IPS DF 6.9 (cell line): ENCODE measurements at regions not wholly inside any gene's neighbourhood (a gene's known extent, or its start where the extent isn't known, plus 50 kb on each side); places are given as distances from the start of the nearest gene placed in this dataset.
"Not testable (repeated sequence)": the region's sequence is repeated elsewhere in the genome, so short reads cannot be mapped to it uniquely, and the experiment has no call there.

Experiments
- DNase-seq: peaks from one replicate; pipeline ENCODE4 v3.0.0-alpha.2; 2013; ENCODE audit warnings: low read depth, low spot score
- H3K27ac ChIP-seq: one replicate; pipeline ENCODE4 v1.5.1; 2013; ENCODE audit warnings: low read length, control low read depth
- H3K27me3 ChIP-seq: 2 replicates; pipeline ENCODE4 v1.6.1; 2013; ENCODE audit warnings: mild to moderate bottlenecking, low read length; ENCODE audit not compliant: control insufficient read depth, insufficient read depth
- H3K36me3 ChIP-seq: 2 replicates; pipeline ENCODE4 v1.6.1; 2013; ENCODE audit warnings: low read length; ENCODE audit not compliant: control insufficient read depth, insufficient read depth
- H3K4me1 ChIP-seq: 2 replicates; pipeline ENCODE4 v1.6.1; 2013; ENCODE audit warnings: low read length; ENCODE audit not compliant: control insufficient read depth, insufficient read depth
- H3K4me3 ChIP-seq: 2 replicates; pipeline ENCODE4 v1.5.1; 2013; ENCODE audit warnings: mild to moderate bottlenecking, low read length
- H3K9me3 ChIP-seq: 2 replicates; pipeline ENCODE4 v1.6.1; 2013; ENCODE audit warnings: low read length, inconsistent platforms; ENCODE audit not compliant: control insufficient read depth, insufficient read depth
- WGBS: extraction: QIAGEN DNeasy Blood & Tissue Kit; methylation state at CpG from one replicate; pipeline ENCODE4 v1.1.7; 2013; ENCODE audit warnings: mixed read lengths, missing lambda C conversion rate; ENCODE audit not compliant: insufficient read length, insufficient coverage; 5-methylcytosine and 5-hydroxymethylcytosine counted together

DNA sequence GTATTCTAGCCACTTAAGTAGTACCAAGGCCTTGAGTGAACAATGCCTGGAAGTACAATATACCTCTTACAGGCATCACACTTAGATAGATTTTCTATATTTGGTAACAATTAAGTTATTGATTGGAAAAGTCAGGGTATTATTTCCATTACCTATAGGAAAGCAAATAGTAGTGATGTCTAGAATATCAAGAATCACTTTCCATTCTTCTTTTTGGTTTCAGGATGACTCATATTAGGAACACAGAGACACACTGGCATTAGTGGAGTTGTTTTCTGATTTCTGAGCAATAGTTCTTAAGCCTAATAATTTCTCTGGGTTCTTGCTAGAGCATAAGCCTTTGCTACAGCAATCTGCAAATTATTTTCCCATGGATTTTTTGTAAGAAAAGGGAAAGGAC, 1640.0 kb upstream of the SEL1L start:
- H3K27me3 ChIP-seq, result no peaks in the 10 kb centered on the region
- DNase-seq, result no peak
- H3K27ac ChIP-seq, result no peak overlapping the region
- H3K4me3 ChIP-seq, result no peak overlapping the region
- no peaks in the 10 kb centered on the region for H3K4me1 ChIP-seq
- no peaks in the 10 kb centered on the region for H3K36me3 ChIP-seq
- no peaks in the 10 kb centered on the region for H3K9me3 ChIP-seq

- DNase-seq, result no peak
- Histone ChIP-seq H3K4me3 (no peak overlapping the region), H3K36me3 (no peaks in the 10 kb centered on the region), H3K27ac (no peak overlapping the region), H3K4me1 (no peaks in the 10 kb centered on the region), H3K27me3 (no peaks in the 10 kb centered on the region), H3K9me3 (no peaks in the 10 kb centered on the region)
- WGBS, result 100% methylated on average over 1 of the region's 5 CpGs
Measured at GRCh38 chr14:83184531-83184930, 1650.9 kb upstream of the SEL1L start.

DNA sequence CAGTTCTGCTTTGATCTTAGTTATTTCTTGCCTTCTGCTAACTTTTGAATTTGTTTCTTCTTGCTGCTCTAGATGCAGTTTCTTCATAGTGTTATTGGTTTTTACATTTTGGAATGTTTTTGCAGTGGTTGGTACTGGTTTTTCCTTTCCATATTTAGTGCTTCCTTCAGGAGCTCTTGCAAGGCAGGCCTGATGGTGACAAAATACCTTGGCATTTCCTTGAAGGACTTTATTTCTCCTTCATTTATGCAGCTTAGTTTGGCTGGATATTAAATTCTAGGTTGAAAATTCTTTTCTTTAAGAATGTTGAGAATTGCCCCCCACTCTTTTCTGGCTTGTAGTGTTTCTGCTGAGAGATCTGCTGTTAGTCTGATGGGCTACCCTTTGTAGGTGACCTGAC, 1654.7 kb upstream of the SEL1L start:
- not testable (repeated sequence) for H3K27ac ChIP-seq, H3K36me3 ChIP-seq, H3K4me3 ChIP-seq, H3K9me3 ChIP-seq, H3K4me1 ChIP-seq, H3K27me3 ChIP-seq, DNase-seq

- DNase-seq, result no peak
- Histone ChIP-seq H3K9me3 (no peaks in the 10 kb centered on the region), H3K4me3 (no peak overlapping the region), H3K4me1 (no peaks in the 10 kb centered on the region), H3K27ac (no peak overlapping the region), H3K36me3 (no peaks in the 10 kb centered on the region), H3K27me3 (no peaks in the 10 kb centered on the region)
- no CpG with 5 or more reads among the region's 1 CpG for WGBS
Measured at GRCh38 chr14:83196236-83196635, 1662.6 kb upstream of the SEL1L start.

DNA sequence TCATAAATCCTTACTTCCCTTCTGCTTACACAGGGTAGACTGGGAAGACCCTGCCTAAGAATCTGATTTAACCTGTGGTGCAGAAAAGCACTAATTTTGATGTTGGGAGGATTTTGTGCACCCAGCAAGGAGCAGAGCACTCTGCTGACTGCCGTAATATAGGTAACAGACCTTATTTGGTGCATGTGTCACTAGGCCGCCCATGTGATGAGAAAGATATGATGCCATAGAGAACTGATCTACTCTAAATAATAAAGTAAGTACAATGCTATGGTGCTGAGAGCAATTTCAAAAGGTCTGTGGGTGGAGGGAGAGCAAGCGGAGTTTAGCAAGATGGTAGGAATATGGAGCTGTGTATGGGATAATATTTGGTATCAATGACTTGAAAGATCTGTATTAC, 1663.6 kb upstream of the SEL1L start:
- DNase-seq, result no peak
- no CpG with 5 or more reads among the region's 3 CpGs for WGBS

DNA sequence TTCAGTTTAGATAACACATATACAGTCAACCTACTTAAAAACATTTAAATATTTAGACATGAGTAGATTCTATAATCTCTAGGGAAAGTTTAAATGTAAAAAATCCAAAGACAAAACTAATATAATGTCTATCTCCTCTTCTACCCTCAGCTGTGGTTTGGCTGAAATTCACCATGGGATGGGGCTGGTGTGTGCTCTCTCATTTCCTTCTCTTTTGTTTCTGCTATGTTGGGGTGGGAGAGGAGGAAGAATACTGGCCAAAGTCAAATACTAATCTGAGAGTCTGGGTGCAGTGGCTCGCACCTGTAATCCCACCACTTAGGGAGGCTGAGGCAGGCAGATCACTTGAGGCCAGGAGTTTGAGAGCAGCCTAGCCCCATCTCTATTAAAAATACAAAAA, 1673.9 kb upstream of the SEL1L start:
- Histone ChIP-seq H3K36me3 (no peaks in the 10 kb centered on the region), H3K27me3 (no peaks in the 10 kb centered on the region), H3K4me1 (no peaks in the 10 kb centered on the region), H3K4me3 (no peak overlapping the region), H3K9me3 (no peaks in the 10 kb centered on the region), H3K27ac (no peak overlapping the region)
- no peak for DNase-seq
- no CpG with 5 or more reads among the region's 1 CpG for WGBS

More for the DNA sequence above, 1663.6 kb upstream of the SEL1L start:
- no peak overlapping the region for H3K27ac ChIP-seq
- no peak overlapping the region for H3K4me3 ChIP-seq
- H3K27me3 ChIP-seq, result no peaks in the 10 kb centered on the region
- no peaks in the 10 kb centered on the region for H3K9me3 ChIP-seq
- H3K36me3 ChIP-seq, result no peaks in the 10 kb centered on the region
- H3K4me1 ChIP-seq, result no peaks in the 10 kb centered on the region

DNA sequence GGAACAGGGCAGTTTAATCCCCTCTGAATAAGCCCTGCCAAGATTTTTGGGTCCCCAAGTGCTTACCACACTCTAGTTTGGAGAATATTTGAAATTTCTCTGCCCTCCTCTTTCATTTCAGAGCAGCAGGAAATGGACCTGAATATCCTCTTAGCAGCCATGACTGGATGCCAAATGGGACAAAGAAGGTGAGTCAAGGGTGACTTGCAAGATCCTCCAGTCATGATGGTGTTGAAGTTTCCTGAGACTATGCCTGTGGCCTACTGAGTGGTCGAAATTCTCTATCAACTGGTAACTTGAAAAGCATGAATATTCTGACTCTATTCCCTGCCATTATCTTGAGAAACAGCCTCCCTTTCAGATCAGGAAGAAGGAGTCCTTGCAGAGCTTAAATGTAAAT, 1674.7 kb upstream of the SEL1L start:
- Histone ChIP-seq H3K36me3 (no peaks in the 10 kb centered on the region), H3K4me1 (no peaks in the 10 kb centered on the region), H3K4me3 (no peak overlapping the region), H3K27ac (no peak overlapping the region), H3K9me3 (no peaks in the 10 kb centered on the region), H3K27me3 (no peaks in the 10 kb centered on the region)
- DNase-seq, result no peak
- WGBS, result no CpG with 5 or more reads among the region's 1 CpG

GRCh38 chr14:83217492-83217891, 1683.8 kb upstream of the SEL1L start:
- Histone ChIP-seq H3K4me3 (no peak overlapping the region), H3K9me3 (no peaks in the 10 kb centered on the region), H3K36me3 (no peaks in the 10 kb centered on the region), H3K27ac (no peak overlapping the region), H3K4me1 (no peaks in the 10 kb centered on the region), H3K27me3 (no peaks in the 10 kb centered on the region)
- DNase-seq, result no peak

DNA sequence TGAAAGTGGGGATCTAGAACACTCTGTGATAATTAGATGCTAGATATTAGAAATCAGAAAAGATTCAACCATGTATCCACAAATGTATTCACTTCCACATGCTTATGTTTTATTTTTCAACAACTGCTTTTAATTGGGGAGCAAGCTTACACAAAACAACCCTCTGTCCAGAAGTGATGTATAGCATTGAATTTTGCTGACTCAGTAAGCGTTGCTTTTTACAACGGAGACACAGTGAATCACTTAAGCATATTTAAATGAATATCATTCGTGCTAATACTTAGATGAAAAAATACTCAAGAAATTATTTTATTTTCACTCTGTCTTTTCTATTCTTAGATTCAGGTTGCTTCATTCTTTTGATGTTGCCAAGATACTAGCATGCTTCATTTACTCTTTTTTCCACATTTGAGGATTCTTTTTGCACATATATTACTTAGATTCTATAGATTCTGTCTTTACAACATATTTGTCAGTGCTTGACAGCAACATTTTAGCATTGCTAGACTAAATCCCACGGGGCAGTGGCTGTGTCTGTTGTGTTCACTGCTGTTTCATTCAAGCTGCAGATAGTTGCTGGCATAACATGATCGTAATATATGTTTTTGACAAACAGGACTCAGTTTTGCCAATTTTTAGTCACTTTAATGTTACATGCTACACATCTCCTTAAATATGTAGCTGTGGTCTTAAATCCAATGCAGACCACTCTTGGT, 1714.4 kb upstream of the SEL1L start:
- DNase-seq, result no peak

DNA sequence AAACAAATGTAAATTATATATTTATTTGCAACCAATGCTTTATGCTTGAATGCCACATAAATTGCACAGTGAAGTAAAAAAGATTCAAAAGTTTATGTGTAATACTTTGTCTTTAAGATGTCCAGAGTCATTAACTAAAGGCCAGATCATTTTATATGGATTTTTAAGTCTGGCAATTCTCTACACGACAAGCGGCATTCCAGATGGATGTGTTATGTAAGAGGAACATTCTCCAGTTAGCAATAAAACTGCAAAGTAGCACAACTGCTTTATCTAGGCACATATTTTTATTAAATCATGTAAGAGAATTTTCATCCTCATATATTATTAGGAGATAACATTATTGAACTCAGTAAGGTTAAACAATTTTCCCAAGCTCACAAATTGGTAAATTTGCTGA, 1717.7 kb upstream of the SEL1L start:
- H3K27ac ChIP-seq, result no peak overlapping the region
- H3K4me3 ChIP-seq, result no peak overlapping the region

More for the DNA sequence above, 1714.4 kb upstream of the SEL1L start:
- no peaks in the 10 kb centered on the region for H3K4me1 ChIP-seq
- no peak overlapping the region for H3K27ac ChIP-seq
- H3K4me3 ChIP-seq, result no peak overlapping the region
- no CpG with 5 or more reads among the region's 5 CpGs for WGBS
- no peaks in the 10 kb centered on the region for H3K36me3 ChIP-seq
- no peaks in the 10 kb centered on the region for H3K9me3 ChIP-seq
- H3K27me3 ChIP-seq, result no peaks in the 10 kb centered on the region

GRCh38 chr14:83253870-83254269, 1720.2 kb upstream of the SEL1L start:
- Histone ChIP-seq H3K4me3 (no peak overlapping the region), H3K36me3 (no peaks in the 10 kb centered on the region), H3K27ac (no peak overlapping the region), H3K27me3 (no peaks in the 10 kb centered on the region), H3K9me3 (no peaks in the 10 kb centered on the region), H3K4me1 (no peaks in the 10 kb centered on the region)
- WGBS, result no CpG with 5 or more reads among the region's 2 CpGs
- no peak for DNase-seq

More for the DNA sequence above, 1717.7 kb upstream of the SEL1L start:
- Histone ChIP-seq H3K9me3 (no peaks in the 10 kb centered on the region), H3K36me3 (no peaks in the 10 kb centered on the region), H3K4me1 (no peaks in the 10 kb centered on the region), H3K27me3 (no peaks in the 10 kb centered on the region)
- no CpG with 5 or more reads among the region's 2 CpGs for WGBS
- no peak for DNase-seq
